SK-N-DZ (cell line): ENCODE measurements at regions not wholly inside any gene's neighbourhood (a gene's known extent, or its start where the extent isn't known, plus 50 kb on each side); places are given as distances from the start of the nearest gene placed in this dataset.

ENCODE experiments used
- DNase-seq: peaks from one replicate; pipeline ENCODE4 v3.0.0-alpha.2; 2015; ENCODE audit warnings: low spot score

DNA sequence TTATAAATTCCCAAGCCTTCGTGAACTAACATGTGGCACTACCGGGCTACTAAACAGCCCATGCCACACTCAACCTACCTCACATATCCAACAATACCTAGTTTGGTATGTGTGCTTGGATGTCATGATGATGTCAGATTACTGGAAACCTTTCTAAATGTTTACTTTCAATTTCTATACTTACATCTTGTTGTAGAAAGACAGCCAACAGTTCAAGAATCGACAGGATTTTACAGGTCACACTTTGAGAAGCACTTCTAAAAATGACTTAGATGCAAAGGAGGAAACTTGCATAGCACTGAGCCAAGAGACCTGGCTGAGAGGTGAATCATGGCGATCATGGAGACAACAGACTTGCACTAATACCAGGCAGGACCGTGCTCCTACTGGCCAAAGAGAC is 209.9 kb downstream of the COL4A1 start:
- no peak for DNase-seq

DNA sequence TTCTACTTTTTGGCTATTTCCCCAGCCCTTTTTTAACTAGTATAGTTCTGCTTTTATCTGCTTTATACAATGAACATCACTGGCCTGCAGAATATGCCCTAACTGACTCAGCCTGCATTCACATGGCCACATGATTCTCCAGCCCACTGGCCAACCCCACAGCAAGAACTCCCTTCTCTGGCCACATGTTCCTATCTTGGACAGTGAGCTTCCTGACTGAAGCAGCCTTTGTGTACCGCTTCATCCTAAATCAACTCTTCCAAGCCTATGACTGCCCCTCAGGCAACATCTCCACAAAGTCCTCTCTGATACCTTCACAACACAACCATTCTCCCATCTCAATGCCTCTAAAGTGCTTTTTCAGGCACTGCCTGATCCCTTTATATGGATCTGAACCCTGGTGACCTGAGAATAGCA is 214.1 kb downstream of the COL4A1 start:
- no peak for DNase-seq

DNA sequence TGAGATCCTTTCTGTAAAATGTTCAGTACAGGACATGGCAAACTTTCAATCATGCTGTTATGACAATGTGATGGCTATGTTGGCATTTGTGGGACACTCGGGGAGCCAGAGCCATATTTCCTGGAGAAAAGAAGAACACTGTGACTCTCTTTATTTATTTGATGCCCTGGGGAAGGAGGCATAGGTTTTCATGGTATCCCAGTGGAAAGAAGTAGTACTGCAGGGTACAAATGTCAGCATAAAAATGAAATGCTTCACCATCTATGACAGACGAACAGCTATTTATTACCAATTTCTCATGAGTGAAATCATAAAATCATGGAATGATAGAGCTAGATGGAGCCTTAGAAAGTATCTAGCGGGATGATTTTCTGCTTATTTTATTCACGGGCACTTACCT is 217.1 kb downstream of the COL4A1 start:
- DNase-seq = no peak

DNA sequence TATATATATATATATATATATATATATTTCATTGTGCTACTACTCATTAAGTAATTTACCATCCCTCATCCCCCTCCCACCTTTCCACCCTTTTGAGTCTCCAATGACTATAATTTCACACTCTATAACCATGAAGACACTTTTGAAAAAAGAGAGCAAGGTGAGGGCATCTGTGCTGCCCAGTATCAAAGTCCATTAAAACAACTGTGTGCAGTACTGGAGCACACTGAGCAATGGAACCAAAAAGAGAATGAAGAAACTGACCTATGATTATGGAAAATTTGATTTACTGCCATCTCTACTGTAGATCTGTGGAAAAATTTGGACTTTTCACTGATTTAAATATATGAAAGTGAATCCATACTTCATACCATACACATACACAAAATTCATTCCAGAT is 217.9 kb downstream of the COL4A1 start:
- DNase-seq = no peak

DNA sequence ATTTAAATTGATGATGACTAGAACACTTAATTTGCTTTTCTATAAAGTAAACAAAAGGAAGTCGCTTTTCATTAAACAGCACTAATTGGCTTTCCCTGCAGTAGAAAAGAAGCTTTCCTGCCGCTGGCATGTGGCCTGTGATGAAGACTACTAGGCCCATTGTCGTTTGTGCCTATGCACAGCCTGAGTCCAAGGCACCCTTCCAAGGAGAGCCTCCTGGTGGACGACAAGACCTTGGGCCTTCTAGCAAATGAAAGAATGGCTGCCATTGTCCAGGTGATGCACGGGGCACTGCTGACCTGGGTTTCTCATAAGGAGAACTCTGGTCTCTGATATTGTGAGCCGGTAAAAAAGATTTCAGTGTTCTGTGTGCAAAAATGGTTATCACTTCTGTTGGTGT is 233.0 kb downstream of the COL4A1 start:
- no peak for DNase-seq

DNA sequence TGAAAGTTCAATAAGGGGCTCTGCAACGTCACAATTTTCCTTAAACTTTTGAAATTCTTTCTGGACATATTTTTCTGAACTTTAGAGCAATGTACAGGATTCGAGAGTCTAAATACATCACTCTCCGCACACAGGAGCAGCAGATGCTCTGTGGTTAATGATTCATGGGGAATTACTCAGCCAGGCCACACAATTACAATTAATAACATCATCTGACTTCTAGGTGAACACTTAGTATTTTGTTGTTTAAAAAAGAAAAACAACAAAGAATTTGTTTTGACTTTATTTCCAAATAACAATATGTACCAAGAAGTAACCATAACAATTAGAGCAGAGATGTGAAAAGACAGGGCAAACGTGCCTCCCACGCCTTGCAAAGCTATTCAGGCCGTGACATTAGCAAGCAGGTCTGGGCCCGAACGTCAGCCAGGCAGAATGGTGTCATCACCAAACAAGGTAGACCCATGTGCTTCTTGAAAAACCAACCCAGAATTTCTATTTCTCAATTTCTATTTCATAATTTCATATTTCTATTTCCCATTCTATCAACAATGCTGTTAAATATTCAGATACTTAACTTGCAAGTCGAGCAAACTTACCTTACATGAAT is 236.3 kb downstream of the COL4A1 start:
- no peak for DNase-seq

DNA sequence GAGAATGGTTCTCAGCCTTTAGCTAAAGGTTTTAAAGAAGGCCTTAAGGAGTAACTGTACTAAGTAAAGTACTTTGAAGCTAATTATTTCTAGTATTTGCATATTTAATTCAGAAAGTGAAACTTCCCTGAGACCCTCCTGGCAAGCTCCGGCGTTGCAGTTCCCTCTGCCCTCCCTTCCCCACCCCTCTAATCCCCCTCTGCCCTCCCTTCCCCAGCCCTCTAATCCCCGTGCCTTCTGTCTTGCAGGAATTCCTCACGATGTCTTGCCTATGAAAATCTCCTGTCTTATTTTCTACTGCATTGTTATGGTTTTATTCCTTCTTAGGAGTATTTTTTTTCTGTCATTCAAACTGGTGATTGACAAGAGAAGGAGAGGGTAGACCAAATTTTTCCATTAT is 236.9 kb downstream of the COL4A1 start:
- no peak for DNase-seq

DNA sequence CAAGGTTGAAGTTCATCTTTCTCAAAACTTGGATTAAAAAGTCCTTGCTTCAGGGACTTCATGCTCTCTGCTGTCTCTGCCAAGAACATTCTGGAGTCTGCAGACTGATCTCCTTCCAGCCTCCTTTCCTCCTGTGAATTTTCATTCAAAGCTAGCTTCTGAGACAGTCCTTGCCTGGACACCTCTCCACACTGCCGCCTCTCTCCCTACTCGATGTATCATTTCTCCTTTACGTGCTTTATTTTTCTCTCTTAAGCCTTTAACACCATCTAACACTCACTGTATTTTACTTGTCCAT is 238.8 kb downstream of the COL4A1 start:
- no peak for DNase-seq

DNA sequence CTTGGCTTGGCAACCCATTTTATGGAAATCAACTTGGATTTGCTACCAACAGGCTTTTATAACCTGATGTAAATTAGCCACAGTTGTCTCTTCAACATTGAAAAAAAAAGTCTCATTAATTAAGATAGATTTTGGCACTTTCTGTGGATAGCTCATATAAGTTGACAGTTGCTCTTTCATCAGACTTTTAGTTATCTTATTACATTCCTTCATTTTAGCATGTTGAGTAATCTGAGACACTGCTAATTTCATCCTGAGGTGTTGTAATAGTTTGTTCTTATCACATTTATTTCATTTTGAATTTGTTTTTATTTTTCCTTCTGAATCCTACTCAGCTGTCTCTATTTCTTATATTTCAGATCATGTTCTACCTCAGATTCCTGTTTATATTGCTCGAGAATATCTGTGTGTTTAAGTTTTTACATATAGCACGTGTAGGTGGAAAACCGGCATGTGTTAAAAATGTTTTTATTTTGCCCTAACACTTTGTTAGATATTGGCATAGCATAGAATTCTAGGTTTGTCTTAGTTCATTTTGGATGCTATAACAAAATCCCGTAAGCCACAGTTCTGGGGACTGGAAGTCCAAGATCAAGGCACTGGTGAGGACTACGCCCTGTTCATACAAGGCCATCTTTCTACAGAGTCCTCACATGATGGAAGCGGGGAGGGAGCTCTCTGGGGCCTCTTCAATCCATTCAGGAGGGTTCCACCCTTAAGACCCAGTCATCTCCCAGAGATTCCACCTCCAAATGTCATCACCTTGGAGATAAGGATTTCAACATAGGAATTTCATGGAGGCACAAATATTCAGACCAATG is 239.4 kb downstream of the COL4A1 start:
- DNase-seq = no peak

DNA sequence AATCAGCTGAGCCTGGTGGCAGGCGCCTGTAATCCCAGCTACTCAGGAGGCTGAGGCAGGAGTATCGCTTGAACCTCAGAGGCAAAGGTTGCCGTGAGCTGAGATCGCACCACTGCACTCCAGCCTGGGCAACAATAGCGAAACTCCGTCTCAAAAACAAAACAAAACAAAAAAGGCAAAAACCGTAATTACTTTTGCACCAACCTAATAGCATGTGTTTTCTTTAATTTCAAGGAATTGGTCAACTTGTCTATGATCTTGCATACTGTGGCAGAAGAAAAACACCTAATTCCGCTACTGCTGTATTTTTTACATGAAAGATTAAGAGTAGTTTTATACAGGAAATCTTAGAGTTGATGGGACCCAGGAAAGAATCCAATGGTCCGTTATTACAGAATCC is 241.2 kb downstream of the COL4A1 start:
- no peak for DNase-seq

DNA sequence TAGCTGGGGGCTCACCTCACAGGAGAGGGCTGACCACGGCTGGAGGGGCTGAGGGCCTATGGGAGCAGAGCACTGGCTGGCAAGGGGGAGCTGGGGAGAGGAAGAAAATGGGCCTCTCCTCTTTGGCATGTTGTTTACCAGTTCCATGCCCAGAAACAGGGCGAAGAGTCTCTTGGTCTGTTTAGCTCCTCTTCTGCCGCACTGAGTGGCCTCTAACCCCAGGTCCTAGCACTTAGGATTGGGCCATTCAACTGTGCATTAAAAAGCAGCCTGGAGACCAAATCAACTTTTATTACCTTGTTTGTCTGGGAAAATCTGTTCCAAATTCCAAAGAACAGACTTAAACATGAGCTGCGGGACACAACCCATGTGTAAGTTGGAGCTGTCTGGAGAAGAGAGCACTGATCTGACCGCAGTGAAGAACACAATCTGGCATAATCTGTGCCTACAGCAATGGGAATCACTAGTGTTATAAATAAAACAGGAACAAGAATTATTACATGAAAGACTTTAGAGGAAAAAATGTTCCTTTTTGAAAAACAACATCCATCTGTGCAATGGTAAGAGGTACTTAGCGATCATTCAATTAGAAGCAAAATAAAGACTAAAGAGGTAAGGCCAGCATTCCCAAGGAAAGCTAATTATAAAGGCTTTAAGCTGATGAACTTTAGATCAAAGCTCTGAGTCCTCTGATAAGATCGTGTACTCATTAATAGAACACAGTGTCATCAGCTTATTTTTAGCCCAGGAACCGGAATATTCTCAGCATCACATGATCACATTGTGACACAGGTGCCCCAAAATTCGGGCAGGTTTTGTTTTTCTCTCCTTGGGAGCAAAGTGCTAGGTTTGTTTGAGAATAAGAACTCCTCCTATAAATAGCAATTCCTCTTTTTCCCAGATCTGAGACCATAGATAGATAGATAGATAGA is 243.2 kb downstream of the COL4A1 start:
- DNase-seq = no peak

DNA sequence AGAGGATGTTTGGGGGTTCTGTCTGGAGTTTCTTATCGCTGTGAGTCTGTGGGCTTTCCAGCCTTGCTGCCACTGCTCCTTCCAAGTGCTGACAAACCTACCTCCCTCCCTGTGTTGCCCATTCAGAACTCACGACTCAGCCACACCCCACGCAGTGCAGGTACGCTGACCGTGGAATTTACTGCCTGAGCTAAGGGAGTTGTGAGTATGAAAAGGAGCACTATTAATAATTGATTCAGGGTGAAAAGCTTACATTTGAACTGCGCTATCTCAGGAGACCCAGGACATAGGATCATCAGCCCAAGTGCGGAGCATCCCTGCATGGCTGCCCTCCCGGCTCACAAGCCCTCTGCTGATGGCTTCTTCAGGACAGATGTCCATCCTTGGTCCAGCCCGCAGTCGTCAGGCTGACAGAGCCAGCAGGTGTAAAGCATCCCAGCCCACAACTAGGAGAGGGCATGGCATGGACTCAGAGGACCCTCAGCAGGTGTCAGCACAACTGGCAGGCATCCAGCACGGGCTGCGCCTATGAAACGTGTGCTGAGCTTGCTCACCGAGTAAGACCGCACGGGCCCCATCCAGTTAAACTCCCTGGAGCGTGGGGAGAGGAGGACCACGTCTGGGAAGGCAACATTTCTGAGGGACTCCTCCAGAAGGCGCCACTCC is 244.0 kb downstream of the COL4A1 start:
- DNase-seq = no peak

GRCh38 chr13:110062077-110062776 is 244.7 kb downstream of the COL4A1 start:
- no peak for DNase-seq

DNA sequence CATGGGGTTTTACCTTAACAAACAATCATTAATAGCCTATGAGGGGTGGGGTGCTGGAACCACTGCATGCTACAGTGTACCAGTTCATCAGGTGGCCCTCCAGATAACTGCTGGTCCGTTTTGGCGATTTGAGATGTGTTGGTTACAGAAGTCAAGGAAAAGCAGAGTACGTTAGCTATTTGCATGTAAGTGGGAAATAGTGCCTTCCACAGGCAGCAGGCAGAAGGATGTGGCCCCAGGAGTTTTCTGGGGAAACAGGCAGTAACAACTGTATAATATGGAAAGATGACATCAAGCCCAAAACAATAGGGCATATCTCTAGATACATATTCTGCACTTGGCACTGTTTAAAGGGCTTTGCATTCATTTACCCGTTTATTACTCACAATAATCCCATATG is 245.7 kb downstream of the COL4A1 start:
- DNase-seq = no peak

DNA sequence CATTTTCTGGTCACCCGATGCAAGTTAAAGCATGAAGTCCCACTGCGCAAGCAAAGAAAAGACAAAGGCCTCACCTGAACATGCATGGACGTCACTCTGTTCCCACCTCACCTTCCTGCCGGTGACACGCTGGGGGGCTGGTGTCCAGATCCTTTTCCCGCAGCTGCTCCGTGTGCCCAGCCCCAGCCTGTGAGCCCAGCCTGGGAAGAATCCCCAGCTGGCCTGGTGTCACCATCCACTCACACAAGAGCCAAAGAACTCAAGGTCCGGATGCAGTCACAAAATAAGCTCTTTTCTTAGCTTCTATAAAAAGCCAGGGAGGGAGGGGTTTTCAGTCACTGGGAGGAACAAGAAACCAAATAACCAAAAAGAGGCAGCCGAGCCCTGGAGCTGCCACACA is 249.9 kb downstream of the COL4A1 start:
- DNase-seq = no peak

DNA sequence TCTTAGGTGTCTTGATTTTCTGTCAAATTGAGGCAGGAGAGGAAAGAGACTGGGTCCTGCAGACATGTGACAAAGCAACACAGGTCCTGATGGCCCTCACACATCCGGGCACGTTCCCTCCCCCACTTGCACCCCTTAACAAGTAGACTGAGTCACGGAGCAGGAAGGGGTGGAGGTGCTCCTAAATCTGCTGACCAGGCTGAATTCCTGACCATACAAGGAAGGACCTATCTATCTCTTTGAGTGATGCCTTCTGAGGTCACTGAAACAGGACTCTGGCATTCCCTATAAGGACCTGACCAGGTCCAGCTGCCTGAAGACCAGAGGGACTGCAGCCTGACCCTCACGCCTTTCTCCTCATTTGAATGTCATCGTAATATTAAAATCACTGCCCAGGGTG is 250.3 kb downstream of the COL4A1 start:
- DNase-seq = no peak

DNA sequence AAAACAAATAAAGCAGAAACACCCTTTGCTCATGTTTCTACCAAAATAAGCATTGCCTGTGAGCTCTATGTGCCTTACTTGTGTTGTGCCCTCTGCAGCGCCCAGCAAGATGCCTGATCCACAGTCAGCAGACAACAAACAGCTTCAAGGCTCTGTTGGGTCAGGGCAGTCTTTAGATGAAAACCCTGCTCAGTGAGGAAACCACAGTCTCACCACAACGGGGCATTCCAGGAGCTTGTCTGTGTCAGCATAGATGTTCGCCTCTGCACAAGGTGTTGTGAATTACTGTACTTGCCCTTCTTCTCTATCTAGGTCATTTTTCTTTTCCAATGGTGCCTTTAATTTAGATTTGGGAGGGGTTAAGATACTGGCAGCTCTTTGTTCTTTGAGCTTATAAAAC is 251.9 kb downstream of the COL4A1 start:
- DNase-seq = no peak

GRCh38 chr13:110054041-110054440 is 252.9 kb downstream of the COL4A1 start:
- no peak for DNase-seq

- no peak for DNase-seq
These were observed 259.5 kb downstream of the COL4A1 start for GRCh38 chr13:110047496-110047895.

DNA sequence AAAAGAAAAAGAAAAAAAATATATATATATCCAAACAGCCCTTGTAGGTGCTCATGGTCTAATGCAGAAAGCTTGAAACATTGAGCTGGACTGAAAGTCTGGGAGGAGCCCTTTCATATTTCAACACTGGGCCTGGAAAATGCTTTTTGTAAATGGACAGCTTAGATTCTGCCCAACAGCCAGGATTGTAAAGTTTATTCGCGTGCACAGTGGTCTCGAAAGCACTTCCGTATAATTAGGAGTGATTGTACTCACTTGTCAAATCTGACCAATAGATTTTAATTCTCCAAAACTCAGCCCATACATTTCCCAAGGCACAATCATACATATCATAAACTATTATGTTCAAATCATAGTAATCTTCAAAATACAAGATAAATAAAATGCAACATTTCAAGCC is 260.1 kb downstream of the COL4A1 start:
- DNase-seq = no peak

DNA sequence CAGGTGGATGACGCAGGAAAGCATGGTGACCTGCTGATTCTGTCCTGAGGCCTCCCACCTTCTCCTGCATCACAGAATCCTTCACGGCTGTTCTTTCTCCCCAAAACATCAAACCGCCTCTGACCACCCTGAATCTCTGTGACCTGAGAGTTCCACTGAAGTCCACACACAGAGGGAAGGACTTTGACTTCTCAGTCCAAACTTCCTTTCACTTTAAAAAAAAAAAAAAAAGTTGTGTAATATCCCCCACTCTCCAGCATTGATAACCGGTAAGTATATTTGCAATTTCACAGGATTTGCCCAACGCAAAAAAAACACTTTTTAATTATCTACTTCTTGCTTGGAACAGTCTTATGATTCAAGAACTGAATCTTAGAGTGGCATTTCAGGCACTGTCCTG is 259.5 kb upstream of the IRS2 start:
- no peak for DNase-seq
